NCI-H774 (cell line): ENCODE measurements at regions not wholly inside any gene's neighbourhood (a gene's known extent, or its start where the extent isn't known, plus 50 kb on each side); places are given as distances from the start of the nearest gene placed in this dataset.

Source experiments
- DNase-seq: peaks from one replicate; lab custom pipeline; 2025; lab: John Stamatoyannopoulos, UW

DNA sequence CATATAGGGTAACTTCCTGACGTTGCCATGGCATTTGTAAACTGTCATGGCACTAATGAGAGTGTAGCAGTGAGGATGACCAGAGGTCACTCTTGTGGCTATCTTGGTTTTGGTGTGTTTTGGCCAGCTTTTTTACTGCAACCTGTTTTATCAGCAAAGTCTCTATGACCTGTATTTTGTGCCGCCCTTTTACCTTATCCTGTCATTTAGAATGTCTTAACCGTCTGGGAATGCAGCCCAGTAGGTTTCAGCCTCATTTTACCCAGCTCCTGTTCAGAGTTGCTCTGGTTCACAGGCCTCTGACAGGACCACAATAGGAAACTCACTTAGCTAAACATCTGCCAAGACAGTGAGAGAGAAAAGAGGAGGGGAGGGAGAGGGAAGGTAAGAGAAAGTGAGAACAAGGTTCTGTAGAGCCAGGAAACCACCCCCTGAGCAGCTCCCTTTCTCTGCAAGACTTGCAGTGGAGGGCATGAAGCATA is 64.8 kb upstream of the PLEKHG3 start:
- DNase-seq, result no peak

DNA sequence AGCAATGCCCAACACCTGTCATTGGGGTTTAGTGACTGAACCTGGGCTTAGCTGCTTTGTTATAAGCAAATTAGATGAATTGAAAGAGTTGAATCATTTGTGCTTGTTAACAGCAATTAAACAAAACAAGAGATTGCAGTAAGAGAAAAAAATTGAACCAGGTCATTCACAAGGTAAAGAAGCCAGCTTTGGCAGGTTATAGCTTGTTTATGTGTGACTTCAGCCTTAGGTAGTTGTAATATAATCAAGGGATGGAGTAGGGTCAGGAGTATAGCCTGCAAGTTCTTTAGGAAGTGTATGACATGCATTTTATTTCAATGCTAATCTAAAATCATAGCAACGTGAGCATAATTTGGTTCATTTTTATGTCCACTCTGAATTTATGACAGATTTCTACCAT is 63.4 kb upstream of the PLEKHG3 start:
- no peak for DNase-seq

DNA sequence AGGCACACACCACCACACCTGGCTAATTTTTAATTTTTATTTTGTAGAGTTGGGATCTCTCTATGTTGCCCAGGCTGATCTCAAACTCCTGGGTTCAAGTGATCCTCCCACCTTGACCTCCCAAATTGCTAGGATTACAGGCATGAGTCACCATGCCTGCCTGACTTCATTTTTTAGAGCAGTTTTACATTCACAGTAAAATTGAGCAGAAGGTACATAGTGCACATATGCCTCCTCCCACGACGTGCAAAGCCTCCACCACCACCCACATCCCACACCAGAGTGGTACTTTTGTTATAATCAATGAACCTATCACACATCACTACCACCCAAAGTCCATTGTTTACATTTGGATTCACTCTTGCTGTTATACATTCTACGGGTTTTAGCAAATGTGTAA is 62.5 kb upstream of the PLEKHG3 start:
- no peak for DNase-seq

DNA sequence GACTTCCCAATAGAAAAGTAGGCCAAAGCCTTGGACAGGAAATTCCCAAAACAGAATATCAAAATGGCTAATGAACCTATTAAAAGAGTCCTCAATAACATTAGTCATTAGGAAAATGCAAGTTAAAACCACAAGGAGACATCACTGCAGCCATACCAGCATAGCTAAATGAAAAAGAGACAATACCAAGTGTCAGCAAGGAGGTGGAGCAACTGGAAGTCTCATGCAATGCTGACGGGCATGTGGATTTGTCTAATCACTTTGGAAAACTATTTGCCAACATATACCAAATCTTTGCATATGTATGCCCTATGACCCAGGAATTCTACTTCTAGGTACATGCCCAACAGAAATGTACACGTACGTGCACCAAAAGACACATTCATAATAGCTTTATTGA is 60.5 kb upstream of the PLEKHG3 start:
- no peak for DNase-seq

DNA sequence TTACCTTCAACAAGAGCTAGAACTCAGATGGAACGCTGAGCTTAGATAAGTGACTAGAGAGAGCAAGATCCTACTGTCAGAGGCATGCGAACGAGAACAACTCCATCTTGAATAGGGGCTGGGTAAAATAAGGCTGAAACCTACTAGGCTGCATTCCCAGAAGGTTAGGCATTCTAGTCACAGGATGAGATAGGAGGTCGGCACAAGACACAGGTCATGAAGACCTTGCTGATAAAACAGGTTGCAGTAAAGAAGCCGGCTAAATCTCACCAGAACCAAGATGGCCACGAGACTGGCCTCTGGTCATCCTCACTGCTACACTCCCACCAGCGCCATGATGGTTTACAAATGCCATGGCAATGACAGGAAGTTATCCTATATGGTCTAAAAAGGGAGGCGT is 59.6 kb upstream of the PLEKHG3 start:
- DNase-seq, result no peak

DNA sequence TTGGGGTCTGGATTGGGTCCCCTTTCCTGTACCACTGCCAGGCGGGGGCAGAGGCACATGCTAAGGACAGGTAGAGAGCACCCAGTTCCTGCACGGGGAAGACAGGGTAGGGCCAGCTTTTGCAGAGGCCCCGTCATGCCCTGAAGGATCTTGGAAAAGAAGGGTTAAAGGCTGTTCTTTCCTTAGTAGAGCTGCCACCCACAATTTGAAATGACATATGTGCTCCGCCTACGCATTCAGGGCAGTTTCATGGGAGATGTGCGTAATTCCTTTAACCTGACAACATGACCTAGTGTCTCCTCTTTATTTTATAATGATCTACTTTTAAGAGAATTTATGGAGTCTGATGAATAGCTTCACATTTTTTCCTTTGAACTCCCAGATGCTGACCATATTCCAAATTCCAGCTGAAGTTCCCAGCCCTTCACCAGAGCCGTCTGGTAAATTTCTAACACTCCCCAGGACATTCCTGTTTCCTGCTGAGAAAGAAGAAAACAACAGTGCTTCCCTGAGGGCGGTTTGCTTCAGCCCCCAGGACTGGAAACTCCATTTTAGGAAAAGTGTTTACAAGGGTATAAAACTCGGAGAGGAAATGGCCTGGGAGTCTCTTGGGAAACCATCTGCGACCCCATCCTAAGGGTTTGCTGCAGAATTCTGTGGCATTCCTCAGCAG is 58.9 kb upstream of the PLEKHG3 start:
- no peak for DNase-seq

DNA sequence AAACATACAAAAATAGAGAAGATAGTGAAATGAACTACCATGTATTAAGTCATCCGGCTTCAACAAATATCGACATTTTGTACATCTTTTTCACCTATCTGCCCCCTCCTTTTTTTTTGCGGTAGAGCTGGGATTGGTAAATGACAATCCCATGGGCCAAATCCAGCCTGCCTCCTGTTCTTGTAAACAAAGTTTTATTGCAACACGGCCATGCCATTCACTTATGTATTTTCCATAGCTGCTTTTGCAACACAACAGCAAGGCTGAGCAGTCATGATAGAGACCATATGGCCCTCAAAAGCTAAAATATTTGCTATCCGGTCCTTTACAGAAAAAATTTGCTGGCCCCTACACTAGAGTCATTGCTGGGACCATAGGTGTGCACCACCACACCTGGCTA is 58.1 kb upstream of the PLEKHG3 start:
- no peak for DNase-seq

DNA sequence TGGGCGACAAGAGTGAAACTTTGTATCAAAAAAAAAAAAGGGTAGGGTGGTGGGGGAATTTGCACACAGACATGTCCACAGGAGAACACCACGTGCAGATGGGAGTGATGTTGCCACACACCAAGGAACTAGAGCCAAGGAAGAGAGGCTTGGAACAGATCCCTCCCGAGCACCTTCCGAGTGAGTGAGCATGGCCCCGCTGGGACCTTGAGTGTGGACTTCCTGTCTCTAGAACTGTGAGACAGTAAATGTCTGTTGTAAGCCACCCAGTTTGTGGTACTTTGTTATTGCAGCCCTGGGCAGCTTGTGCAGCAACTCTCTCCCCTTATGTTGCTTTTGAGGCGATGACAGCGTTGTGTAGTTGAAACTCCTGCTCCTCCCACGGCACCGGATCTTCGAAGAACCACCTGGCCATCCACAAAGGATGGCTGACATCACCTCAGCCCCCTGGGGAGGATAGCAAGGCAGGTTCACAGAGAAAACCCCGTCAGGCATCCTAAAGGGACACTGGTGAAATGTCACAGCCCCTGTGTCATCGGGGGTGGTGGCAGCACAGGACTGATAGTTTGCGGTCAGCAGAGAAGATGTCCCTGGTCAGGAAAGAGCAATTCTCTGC is 54.7 kb upstream of the PLEKHG3 start:
- no peak for DNase-seq

DNA sequence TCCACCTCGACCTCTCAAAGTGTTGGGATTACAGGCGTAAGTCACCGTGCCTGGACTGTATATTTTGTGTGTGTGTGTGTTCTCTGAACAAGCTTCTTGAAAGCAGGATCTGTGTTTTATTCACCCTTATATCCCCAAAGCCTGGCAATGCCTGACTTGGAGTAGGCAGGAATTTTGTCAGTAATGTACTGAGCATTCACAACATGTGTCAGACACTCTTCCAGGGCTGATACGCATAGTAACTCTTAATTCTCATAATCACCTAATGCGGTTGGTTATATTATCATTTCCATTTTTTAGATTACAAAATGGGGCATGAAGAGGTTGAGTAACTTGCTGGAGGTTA is 50.4 kb upstream of the PLEKHG3 start:
- no peak for DNase-seq

DNA sequence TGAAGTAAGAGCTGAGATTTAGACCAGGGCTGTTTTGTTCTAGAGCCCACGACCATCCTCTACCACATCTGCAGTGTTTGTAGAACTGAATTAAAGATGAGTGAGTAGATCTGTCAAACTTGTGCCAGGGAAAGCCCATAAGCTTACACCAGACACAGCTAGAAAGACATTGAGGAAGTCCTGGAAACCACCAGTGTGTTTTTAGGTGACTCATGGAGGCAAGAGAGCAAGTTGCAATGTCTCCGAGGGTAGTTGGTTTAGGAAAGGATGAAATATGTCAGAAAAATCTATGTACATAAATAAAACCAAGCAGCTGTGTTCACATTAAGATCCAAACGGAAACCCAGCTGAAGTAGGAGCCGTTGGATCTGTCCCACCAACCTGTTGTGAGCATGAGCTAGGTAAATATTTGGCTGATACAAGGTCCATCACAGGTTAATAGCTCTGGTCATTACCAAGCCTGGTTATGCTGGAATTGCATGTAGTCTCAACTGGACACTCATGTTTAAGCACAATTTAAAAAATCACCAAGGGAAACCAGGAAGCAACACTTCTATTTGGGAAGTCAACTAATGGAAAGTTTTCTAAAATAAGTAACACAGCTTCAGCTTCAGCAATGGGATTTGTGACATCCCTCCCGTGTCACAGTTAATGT is 49.9 kb upstream of the PLEKHG3 start:
- DNase-seq, result peak; percentile 12
